Stimulated activated CD4-positive, alpha-beta T cell treated with anti-CD3 and anti-CD28 coated beads, Interleukin-15, amount 100 ng/mL, for 48 hours (primary cell): ENCODE measurements at regions not wholly inside any gene's neighbourhood (a gene's known extent, or its start where the extent isn't known, plus 50 kb on each side); places are given as distances from the start of the nearest gene placed in this dataset.
"Not testable (repeated sequence)": the region's sequence is repeated elsewhere in the genome, so short reads cannot be mapped to it uniquely, and the experiment has no call there.

ENCODE experiments used
- DNase-seq, 2 donors: peaks; one replicate each; pipeline ENCODE4 v3.0.0-alpha.2; 2020; ENCODE audit warnings: low read depth in 2 of 2

GRCh38 chr5:153237671-153238332, 252.7 kb upstream of the GRIA1 start:
- DNase-seq = no peak

DNA sequence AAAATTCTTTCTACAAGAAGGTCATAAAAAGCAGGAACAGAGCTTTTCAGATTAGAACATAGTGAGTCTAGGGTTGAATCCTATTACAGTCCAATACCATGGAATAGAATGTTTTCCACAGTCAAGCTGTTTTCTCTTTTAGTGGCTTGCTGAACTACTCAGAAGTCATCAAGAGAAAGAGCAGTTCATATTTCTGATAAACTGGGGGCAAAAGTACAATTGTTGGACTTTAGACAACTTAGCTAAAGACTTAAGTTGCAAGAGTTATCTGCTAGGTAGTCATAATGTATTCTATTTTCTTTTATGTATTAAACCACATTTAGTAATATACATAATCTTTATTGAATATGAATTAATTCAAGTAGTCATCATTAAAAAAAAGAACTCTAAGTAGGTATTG, 233.1 kb upstream of the GRIA1 start:
- DNase-seq = no peak

- no peak for DNase-seq
These were observed 232.0 kb upstream of the GRIA1 start for GRCh38 chr5:153258469-153258868.

- DNase-seq = no peak
These were observed 223.0 kb upstream of the GRIA1 start for GRCh38 chr5:153267506-153267905.

- DNase-seq = no peak
These were observed 214.8 kb upstream of the GRIA1 start for GRCh38 chr5:153275695-153276094.

GRCh38 chr5:153276151-153276550, 214.3 kb upstream of the GRIA1 start:
- DNase-seq = no peak

- not testable (repeated sequence) for DNase-seq
These were observed 194.1 kb upstream of the GRIA1 start for GRCh38 chr5:153296251-153296844.

DNA sequence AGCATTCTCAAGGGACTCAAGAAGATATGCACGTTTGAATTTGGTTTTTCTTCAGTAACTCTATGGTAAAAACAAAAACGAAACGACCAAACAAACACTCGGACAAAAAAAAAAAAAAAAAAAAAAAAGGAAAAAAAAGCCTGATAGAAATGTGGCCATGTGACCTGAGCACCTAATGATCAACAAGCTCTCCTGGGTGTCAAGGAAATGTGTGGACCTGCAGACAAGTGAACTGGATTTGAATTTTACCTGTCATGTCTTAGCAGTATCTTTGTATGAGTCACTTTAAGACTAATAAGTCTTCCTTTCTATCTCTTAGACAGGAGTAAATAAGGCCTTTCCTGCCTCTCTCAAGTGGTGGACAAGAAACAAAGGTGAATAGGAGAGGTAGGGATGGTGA, 190.6 kb upstream of the GRIA1 start:
- DNase-seq = no peak

- no peak for DNase-seq
These were observed 182.2 kb upstream of the GRIA1 start for GRCh38 chr5:153308282-153308681.

DNA sequence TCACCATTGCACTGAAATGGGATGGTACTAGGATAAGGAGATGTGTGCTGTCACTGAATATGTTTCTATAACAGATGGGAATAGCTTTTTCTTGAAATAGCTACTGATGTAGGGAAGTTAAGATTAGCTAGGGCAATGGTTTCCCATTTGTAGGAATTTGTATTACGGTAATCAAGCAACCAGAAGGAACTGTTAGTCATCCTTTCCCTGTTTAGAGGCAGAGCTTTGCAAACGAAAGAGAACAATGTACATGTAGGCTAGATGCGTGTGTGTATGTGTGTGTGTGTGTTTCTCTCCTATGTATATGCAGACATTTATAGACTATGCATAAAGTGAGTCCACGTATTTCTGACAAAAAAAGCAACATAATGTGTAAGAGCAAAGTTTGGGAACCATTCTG, 171.9 kb upstream of the GRIA1 start:
- no peak for DNase-seq

GRCh38 chr5:153321478-153321877, 169.0 kb upstream of the GRIA1 start:
- no peak for DNase-seq

GRCh38 chr5:153340139-153340538, 150.3 kb upstream of the GRIA1 start:
- DNase-seq = no peak

DNA sequence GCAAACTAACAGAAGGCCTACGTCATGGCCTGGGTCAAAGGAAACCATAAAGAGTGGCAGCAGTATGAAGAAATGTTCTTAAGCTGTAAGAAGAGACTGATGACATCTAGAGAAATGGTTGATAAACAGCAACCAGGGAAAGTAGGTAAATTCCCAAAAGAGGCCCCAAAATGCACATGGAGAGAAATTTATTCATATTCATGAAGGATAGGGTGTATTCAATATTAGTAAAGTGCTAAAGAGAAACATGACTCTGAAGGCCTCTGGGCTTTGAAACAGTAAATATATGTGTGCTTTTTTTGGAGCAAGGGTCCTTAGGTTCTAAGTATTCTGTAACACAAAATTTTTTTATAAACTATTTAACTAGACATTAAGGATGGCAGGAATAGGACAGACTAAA, 149.7 kb upstream of the GRIA1 start:
- no peak for DNase-seq

- no peak for DNase-seq
These were observed 148.0 kb upstream of the GRIA1 start for GRCh38 chr5:153342487-153342886.

- no peak for DNase-seq
These were observed 142.9 kb upstream of the GRIA1 start for GRCh38 chr5:153347611-153348010.

DNA sequence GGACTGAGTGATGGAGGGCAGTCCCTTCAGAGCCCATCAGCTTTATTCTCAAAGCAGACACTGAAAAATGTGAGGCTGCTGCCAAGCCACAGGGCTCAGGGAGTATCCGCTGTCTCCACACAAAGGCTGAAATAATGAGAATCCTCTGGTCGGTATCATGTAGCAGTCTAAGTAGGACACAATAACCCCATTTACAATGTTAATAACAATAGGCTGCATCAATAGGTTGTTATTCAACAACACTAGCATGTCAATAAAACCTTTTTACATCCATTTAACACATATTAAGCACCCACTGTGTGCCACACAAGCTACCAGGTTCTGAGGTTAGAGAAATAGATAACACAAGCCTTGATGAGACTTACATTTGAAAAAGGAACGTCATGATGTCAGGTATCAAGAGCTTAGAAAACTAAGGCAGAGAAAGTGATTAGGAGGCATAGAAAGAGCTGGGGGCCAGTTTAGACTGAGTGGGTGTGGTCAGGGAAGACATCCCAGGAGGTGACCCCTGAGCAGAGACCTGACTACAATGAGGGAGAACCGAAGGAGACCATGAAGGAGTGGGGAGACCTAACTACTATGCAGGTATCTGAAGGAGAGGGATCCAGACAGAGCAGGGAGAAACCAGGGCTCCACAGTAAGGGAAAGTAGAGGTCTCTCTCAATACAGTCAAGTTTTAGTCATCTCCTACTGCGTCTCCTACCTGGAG, 140.1 kb upstream of the GRIA1 start:
- DNase-seq = no peak

DNA sequence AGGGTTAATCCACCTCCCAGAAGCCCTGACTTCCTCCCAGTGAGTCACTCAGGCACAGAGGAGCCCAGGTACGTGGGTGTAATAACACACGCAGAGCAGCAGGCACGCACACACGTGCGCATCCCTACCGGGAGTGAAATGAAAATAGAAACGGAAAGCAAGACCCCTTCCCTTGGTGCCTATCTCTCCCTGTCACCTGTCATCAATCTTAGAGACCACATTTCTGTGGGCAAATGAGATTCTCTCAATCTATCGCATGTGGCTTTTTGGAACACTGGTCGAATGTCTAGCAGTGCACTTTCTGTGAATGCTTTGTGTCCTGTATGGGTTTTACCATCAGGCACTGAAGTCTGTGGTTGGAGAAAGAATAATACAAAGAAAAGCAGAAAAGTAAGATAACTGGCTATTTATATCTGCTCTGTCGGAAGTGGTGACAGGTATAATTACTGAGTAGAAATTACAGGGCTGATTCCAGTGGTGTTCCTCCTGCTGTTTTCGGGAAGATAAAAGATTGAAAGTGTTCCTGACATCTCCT, 137.7 kb upstream of the GRIA1 start:
- DNase-seq = no peak

DNA sequence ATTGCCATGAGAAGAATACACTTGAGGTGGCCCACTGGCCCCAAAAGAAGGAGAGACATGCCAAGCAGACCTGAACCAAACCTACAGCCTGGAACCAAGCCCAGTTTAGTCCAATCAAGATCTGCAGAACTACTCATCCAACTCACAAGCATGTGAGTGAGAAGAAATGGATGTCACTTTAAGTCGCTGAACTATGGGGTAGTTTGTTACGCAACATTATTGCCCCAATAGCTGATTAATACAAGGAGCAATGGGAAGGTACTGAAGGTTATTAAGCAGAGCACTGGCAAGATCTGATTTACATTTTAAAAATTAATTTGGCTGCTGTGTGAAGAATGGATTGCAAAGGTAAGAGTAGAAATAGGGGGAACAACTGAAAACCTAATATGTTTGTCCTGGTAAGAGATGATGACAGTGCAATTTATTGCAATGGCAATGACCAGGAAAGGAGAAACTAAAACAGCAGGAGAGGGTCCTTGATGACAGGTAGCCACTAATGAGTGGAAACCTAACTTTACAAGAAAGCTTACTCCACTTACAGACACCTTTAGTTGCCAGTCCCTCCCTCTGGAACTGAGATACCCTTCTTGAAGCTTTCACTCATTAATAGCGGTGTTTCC, 132.9 kb upstream of the GRIA1 start:
- no peak for DNase-seq

GRCh38 chr5:153358315-153358976, 132.0 kb upstream of the GRIA1 start:
- no peak for DNase-seq

DNA sequence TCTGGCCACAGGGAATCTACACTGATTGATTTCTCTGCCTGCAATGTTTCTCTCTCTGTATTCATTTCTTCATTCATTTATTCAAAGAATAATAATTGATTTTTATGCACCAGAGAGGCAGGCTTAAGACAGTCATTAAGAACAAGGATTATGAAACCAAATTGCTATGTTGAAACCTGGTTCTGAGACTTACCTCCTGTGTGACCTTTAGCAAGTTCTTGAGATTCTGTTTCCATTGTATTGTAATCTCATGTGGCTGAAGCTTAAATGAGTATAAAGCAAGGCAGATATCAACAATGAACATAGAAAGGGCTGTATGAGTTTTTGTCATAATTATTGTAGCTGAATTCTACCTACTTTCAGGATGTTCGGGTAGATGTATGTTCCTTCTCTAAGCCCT, 129.6 kb upstream of the GRIA1 start:
- no peak for DNase-seq

DNA sequence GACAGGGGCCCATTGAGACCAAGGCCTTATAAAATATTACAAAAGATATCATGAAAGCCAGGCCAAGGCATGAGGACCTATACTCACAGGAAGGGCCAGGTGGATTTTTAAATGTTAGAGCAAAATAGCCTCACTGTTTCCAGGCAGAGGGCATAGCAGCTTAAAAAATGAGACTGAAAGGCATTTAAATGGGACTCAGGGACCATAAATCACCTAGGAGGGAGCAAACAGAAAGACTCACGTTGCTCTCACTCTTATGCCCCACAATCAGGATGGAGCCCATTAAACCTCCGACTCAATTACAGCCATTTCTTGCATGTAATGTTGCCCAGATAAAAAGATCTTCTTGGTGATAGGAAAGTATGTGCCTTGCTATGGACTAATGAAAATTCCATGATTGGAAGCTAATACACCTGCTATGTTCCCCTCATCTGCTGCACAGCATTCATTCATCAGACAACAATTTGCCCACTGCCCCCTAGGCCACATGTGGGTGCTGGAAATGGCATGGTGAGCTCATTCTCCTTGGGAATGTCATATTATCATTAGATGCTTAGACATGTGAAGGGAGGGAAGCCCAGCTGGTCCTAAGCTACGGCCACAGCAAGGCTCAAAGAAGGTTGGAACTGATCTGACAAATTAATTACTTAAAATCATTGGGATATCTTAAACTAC, 128.6 kb upstream of the GRIA1 start:
- no peak for DNase-seq
